ENCODE measurements at regions not wholly inside any gene's neighbourhood (a gene's known extent, or its start where the extent isn't known, plus 50 kb on each side); places are given as distances from the start of the nearest gene placed in this dataset.

DNA sequence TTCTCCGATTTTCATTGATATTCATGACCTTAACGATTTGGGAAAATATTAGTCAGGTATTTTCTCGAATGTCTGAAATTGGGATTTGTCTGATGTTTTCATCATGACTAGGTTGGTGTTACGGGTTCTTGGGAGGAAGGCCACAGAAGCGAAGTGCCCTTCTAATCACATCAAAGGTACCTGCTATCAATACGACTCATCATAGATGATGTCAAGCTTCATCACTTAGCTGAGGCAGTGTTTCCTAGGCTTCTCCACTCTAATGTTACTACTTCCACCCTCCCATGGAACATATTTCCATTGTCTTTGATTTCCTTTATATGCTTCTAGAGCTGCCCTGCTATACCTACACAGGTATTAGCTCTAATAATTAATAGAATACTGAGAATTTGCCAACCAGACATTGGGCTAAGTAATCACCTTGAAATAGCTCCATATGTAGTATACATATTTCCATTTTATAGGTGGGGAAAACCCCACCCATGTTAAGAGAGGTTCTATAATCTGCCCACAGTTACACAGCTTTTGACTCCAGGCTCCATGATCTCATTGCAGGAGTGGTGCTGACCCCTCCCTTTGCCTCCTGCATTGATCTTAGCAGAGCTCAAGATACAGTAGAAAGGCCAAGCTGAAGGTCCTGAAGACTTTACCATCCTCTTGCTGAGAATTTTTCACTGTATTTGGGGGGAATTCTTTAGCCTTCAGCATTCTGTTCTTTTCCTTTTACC lies 238.6 kb upstream of the ADAMTSL1 start:
- no peak for DNase-seq

DNA sequence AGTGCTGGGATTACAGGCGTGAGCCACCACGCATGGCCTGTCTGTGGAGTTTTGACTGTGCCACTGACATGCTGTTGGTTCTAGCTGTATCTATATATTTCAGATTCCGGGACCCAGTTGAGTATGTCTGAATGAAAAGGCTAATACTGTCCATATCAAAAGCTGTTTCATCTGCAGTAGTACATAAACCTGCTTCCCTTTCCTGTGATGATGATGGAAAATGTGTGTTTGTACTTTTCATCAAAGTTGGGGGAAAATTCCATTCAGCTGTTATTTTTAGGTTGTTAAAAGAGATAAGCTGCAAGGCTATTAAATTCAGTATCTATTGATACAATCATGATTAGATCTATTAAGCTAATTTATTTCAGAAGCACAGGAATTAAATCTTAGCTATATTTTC lies 237.6 kb upstream of the ADAMTSL1 start:
- no peak for DNase-seq

DNA sequence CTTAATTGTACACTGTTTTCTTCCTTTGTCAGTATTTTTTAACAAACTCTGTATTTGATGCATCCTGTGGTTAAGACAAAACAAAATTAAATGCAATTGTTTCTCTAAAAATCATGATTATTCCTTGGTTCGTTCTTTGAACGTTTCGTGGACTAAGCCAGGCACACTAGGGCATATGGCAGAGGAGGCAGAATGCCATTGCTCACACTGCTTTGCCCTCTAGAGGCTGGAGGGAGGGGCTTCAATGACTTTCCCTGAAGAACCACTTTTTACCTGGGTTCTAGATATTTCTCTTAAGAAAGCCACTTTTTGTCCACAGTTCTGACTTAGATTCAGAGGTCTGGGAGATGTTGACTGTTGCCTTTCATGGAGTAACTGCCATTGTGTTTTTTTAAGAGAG lies 236.2 kb upstream of the ADAMTSL1 start:
- no peak for DNase-seq

DNA sequence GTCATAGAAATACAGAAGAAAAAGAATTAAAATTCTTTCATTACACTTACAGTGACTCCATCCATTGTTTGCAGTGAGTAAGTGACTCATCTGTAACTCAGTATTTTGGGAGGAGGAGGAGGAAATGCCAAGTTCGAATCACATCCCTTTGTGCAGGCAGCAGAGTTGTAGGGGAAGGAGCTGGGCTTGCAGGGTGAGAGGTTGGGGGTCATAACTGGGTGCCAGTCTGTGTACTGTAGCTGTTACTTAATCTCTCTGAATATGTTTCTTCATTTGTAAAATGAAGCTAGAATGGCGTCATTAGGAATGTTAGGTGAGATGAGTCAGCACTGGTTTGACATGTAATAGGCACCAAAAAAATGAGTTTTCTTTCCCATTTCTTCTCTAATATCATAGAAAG lies 235.7 kb upstream of the ADAMTSL1 start:
- DNase-seq: no peak

- DNase-seq: no peak
These were observed 235.1 kb upstream of the ADAMTSL1 start for GRCh38 chr9:18238752-18239447.

GRCh38 chr9:18240213-18240612 lies 233.7 kb upstream of the ADAMTSL1 start:
- no peak for DNase-seq

- no peak for DNase-seq
These were observed 228.0 kb upstream of the ADAMTSL1 start for GRCh38 chr9:18245911-18246310.

DNA sequence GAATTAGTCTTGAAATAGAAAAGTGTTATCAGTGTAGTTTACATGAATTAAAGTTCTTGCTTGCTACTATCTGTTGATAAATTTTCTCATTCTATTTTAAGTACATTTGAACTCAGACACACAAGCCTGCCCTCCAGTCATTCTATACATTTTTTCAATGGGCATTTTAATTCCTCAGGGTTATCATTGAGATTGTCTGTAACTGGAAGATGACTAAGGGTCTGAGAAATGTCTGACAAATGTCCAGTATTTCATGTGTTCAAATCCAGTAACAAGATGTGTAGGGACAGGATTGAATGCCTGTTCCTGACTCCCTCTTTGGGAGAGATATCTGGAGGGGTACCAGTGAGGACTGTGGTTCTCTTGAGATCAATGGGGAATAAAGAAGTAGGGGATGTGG lies 223.9 kb upstream of the ADAMTSL1 start:
- DNase-seq: no peak

DNA sequence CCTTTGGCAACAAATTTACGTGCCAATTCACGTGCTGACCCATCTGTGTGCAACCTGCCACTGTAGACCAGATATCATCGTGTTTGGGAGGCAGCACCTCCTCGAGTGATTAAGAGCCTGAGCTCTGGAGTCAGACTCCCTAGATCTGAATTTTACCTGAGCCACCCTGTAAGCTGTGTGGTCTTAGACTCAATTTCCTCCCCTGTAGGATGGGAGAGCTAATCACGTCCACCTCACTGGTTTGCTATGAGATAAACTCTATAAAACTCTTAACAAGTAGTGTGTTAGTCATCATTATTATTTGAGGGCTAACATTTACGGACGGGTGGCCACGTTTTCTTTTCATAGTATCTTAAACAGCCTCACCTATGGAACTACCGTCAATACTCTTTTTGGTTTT lies 220.0 kb upstream of the ADAMTSL1 start:
- DNase-seq: no peak

- DNase-seq: peak; percentile 85
These were observed 218.8 kb upstream of the ADAMTSL1 start for GRCh38 chr9:18255158-18255629.

- no peak for DNase-seq
These were observed 218.2 kb upstream of the ADAMTSL1 start for GRCh38 chr9:18255747-18256146.

DNA sequence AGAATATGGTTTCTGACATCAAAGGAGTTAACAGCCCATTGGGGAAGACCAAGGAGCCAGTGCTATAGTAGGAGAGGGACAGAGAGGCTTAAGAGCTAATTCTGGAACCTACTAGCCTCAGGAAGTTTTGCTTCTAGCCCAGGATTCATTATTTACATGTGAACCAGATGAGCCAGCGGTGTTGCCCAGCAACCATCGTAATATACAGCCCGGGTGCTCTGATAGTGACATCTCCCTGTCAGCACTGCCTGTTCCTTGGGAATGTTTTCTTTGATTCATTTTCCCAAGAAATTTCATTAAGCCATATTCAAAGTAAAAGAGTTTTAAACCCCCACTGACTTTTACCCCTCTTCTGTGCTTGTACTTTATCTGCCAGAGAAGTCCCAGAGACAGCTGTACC lies 217.4 kb upstream of the ADAMTSL1 start:
- DNase-seq: no peak

DNA sequence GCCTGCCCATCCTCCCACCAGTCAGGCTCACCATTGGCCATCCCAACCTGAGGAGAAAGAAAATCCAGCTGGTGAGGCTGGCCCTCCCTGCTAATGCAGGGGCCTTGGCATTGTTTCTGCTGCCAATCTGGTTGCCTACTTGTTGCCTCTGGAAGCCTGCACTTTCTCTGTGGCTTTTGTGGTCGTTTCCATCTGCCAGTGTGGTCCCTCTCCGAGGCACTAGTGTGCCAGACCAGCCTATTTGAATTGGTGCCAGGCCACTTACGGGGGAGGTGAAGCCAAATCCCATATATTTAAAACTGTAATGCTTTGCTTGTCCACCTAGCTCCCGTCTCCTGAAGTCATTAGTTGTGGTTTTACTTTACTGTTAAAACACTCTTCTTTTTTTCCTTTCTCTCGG lies 213.4 kb upstream of the ADAMTSL1 start:
- DNase-seq: peak; percentile 48

DNA sequence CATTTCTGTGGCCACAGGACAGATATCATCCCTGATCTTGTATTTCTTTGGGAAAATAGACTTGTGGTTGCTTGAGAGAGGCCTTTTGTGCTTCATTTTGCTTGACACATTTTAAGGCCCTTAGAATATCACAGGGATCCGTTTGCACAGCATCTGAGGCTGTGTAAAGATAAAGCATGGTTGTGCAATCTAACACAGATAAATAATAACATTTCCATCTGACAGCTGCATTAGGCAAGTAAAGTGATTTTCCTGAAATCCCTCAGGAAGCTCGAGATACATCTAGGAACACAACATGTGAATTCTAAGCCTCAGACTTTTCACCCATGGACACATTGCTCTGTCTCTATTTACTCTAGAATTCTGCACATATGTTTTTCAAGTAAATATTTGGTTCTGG lies 212.8 kb upstream of the ADAMTSL1 start:
- DNase-seq: no peak

- no peak for DNase-seq
These were observed 210.6 kb upstream of the ADAMTSL1 start for GRCh38 chr9:18263377-18263776.

DNA sequence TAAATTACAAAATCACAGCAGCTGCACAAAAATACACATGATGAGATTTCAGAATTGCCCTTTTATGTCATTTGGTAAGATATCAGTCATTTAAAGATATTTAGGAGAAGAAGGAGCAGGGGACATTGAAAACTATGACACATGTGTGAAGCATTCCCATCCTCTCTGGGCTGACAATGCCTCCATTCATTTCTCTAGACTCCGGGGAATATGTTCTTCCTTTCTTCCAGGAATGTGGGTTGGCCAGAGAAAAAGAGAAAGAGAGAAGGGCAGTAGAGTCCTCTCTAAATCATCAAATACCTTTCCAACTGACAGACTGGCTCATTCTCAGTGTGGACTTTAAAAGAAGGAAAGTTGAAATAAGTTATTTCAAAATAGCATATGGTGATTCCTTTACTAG lies 205.6 kb upstream of the ADAMTSL1 start:
- no peak for DNase-seq

DNA sequence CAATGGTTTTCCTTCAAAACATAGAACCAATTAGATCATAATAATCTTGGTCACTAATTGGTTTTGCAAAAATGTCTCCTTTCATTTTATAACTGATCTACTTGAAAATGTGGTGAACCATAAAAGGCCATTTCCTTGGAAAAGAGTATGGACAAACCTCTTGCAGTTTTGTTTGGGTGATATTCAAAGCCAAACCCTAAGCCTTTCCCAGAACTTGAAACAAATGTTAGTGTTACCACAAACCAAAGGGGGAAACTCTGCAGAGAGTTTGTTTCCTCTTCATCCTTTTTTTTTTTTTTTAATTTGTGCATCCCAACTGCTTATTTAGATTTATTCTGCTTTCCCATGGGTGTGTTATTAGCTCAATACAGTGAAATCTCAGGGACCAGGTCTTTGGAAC lies 204.4 kb upstream of the ADAMTSL1 start:
- no peak for DNase-seq

DNA sequence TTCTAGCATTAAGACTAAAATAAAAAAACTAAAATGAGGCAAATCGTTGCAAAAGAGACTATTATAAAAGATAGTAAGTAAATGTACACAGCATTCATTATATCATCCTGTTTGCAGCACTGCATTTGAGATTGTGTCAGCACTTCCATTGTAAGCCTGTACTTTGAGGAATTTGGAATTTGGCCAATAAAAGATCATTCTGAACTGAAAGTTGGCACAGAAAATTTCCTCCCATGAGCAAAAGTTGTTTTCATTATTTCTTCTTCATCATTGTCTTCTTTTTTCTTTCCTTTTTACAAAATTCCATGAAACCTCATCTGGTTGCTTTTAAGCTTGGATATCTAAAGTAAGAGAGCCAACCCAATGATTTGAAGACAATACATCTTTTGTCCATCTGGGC lies 199.3 kb upstream of the ADAMTSL1 start:
- no peak for DNase-seq

- no peak for DNase-seq
These were observed 198.5 kb upstream of the ADAMTSL1 start for GRCh38 chr9:18275313-18275990.

- no peak for DNase-seq
These were observed 192.7 kb upstream of the ADAMTSL1 start for GRCh38 chr9:18281291-18281690.

- DNase-seq: no peak
These were observed 179.7 kb upstream of the ADAMTSL1 start for GRCh38 chr9:18294229-18294628.

DNA sequence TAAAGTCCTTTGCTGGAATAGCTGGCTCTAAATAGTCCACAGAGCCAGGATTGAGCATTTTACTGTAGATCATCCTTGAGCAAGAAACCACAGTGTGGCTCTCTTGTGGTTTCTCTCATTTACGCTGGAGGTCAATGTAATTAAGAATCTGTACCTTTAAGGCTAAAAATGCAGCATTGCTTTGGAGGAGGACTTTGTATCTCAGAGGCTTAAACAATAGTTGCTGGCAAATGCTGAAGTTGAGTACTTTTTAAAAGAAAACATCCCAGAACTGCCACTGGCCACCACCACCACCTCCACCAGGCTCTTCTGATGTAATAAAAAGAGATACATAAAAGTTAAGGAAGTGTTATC lies 177.3 kb upstream of the ADAMTSL1 start:
- no peak for DNase-seq

DNA sequence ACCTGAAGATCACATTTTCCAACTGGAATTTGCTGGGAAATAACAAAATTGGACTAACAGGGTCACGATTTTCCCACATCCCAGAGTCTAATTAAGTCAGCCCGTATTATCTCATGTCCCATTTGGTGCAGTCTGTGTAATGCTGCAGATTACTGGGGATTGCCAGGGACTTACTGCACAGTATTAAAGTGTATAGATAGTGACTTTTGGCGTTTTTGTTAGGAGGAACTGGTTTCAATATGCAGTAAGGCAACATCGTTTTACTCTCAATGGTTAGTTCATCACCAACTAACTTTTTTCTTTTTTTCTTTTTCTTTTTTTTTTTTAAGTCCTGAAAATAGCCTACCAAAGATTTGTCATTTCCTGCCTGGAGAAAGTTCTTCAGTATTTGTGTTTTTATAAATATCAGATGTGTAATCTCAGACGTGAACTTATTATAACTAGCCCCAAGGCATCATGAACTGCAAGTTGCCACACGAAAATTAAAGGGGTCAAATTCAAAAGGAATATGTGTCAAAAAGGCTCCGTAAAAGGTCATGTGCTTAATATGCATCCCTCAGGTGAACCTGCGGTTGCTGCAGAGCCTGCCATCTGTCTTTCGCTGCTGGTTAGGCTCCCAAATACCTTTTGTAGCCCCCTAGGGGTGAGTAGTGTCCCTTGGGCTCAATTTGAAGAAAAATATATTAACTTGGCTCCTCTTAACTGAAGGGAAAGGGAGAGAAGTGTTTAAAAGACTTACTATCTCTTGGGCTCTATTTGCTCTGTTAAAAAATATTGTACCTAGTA lies 176.7 kb upstream of the ADAMTSL1 start:
- peak; percentile 4 for DNase-seq

Data from hematopoietic multipotent progenitor cell treated with erythropoietin and hydrocortisone succinate and interleukin-3 and kit ligand, for 4 days (in vitro differentiated cells).